Stomach (tissue), 4 donors: ENCODE measurements at regions not wholly inside any gene's neighbourhood (a gene's known extent, or its start where the extent isn't known, plus 50 kb on each side); places are given as distances from the start of the nearest gene placed in this dataset.

ENCODE experiments used
- EP300 ChIP-seq: sonication (generic); formaldehyde crosslinking; IDR thresholded peaks from one replicate; pipeline ENCODE4 v1.6.1; 2017; ENCODE audit warnings: antibody characterized with exemption
- POLR2A ChIP-seq, 4 donors: fragments of 450-650 bp; IDR thresholded peaks; one replicate each; pipeline ENCODE4 v1.6.1; 2016; ENCODE audit warnings: antibody characterized with exemption in 4 of 4, control low read depth in 2 of 4, mild to moderate bottlenecking in 1 of 4, moderate library complexity in 1 of 4
- POLR2AphosphoS5 ChIP-seq, 3 donors: sonication (generic); formaldehyde crosslinking; IDR thresholded peaks; one replicate each; pipeline ENCODE4 v1.6.1; 2016; ENCODE audit warnings: antibody characterized with exemption in 3 of 3
- TF ChIP-seq, protein P1 (sequence below), 7 experiments: fragments of 450-650 bp in 4 of 7; fragments of 200-600 bp in 3 of 7; sonication (generic) in 3 of 7; IDR thresholded peaks; one replicate each; pipeline ENCODE4 v1.5.1; 2016 to 2019; ENCODE audit warnings: antibody characterized with exemption in 7 of 7, control low read depth in 2 of 7, mild to moderate bottlenecking in 1 of 7

DNA sequence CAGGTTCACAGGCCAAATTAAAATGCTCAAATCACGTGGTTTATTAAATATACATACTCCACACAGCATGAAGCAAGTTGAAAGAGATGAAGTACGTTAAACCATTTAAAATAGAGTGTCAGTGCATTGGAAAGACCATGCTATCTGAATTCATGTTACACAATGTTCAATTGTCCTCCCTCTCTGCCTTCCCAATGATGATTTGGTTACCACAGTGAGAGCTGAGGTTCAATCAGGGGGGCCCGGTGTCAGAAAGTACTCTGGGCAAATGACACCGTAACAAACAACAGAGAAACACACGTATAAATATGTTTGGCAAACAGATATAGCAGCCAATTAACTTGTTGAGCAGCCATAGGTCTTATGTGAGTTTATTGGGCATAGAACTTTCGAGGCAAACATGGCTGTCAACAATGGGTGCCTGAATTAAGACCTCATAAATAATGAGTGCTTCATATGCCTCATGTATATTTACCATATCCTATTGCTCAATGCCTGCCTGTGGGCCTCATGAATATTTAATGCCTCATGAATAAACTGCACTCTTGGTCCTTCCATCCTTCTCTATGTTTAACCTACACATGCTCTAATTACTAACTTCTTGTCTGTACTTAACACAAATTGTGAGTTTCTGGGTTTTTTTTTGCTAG is 641.5 kb downstream of the PLOD2 start:
- TF ChIP-seq, protein P1, sequence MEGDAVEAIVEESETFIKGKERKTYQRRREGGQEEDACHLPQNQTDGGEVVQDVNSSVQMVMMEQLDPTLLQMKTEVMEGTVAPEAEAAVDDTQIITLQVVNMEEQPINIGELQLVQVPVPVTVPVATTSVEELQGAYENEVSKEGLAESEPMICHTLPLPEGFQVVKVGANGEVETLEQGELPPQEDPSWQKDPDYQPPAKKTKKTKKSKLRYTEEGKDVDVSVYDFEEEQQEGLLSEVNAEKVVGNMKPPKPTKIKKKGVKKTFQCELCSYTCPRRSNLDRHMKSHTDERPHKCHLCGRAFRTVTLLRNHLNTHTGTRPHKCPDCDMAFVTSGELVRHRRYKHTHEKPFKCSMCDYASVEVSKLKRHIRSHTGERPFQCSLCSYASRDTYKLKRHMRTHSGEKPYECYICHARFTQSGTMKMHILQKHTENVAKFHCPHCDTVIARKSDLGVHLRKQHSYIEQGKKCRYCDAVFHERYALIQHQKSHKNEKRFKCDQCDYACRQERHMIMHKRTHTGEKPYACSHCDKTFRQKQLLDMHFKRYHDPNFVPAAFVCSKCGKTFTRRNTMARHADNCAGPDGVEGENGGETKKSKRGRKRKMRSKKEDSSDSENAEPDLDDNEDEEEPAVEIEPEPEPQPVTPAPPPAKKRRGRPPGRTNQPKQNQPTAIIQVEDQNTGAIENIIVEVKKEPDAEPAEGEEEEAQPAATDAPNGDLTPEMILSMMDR (IDR thresholded peaks at IDR 0.05), result no peak
- no peak for TF ChIP-seq EP300
- TF ChIP-seq POLR2A (IDR thresholded peaks at IDR 0.05), result no peak
- no peak for TF ChIP-seq POLR2AphosphoS5 (IDR thresholded peaks at IDR 0.05)
